Right lung (tissue), 2 donors: ENCODE measurements at regions not wholly inside any gene's neighbourhood (a gene's known extent, or its start where the extent isn't known, plus 50 kb on each side); places are given as distances from the start of the nearest gene placed in this dataset.
"Not testable (repeated sequence)": the region's sequence is repeated elsewhere in the genome, so short reads cannot be mapped to it uniquely, and the experiment has no call there.

Source experiments
- DNase-seq, 2 donors: peaks; one replicate each; pipeline ENCODE4 v3.0.0-alpha.2; 2013

DNA sequence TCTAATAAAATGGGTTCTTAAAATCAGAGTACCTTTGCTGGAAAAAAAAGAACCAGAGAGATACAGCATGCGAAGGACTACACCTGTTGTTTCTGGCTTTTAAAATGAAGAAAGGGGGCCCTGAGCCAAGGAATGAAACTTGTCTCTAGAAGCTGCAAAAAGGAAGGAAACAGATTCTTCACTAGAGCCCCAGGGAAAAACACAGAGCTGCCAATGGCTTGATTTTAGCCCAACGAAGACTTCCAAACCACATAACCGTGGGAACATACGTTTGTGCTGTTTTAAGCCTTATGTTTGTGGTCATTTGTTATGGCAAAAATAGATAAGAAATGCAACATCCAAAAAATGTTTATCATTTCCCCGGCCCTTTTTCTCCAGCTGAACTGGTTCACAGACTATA lies 780.0 kb downstream of the SORCS1 start:
- no peak for DNase-seq

DNA sequence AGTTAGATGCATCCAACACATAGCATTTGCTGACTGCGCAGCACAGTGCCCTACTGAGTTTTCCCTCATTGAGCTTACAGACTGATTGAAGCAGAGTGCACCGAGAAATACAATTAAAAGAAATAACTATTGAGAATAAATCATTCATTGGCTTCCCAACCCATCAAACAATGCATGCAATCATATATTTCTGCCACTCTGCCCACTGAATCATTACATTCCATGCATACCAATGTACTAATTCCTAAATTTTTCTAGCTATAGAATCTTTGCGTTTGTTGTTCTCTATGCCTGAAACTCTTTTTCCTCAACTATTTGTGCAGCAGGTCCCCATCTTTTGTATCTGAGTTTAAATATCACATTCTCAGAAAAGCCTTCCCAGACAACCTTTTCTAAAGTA lies 783.8 kb downstream of the SORCS1 start:
- no peak for DNase-seq

DNA sequence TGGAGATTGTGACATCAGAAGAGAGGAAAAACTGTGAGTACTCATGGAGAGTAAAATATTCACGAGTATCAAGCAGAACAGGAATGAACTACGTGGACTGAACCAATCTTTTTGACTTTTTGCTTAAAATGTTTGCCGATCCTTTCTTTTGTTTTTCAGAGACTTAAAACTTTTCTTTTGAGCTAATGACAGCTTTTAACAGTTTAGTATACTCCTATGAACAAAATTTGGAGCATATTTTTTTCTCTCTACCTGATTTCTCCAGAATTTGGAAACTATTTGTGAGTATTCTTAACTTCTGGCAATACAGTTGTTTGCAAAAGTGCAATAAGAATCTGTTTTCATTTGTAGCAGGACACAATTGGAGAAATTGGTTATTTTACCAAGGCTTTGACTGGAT lies 786.3 kb downstream of the SORCS1 start:
- DNase-seq, result no peak

DNA sequence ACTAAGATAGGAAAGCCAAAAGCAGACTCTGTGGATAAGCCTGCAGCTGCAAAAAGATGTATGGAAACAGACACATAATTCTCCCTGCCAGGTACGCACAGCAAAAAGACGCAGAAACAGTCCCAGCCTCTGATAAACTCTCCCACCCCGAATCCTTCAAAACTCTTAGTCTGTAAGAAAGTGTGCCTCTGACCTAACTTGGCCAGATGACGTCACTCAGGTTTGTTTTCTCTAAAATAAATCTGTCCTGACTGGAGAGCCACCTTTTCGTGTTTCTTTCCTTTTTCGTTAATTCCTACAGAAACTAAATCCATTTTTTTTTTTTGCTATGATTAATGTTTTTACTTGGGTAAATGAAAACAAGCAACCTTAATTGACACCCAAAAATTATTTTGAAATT lies 793.8 kb downstream of the SORCS1 start:
- no peak for DNase-seq

DNA sequence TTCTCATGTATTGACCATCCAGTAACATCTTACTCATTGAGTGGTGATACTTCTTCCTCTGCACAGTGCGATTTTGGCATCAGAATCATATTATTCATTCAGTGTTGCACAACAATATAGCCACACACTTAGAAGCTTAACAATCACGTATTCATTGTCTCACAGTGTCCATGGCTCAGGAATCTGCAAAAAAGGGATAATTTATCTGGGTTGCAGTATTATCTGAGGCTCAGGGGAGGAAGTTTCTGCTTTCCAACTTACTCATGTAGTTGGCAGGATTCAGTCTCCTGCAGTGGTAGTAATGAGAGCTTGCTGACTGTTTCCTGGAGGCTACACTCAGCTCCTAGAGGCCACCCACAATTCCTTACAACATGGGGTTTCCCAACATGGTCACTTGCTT lies 803.6 kb downstream of the SORCS1 start:
- no peak for DNase-seq

DNA sequence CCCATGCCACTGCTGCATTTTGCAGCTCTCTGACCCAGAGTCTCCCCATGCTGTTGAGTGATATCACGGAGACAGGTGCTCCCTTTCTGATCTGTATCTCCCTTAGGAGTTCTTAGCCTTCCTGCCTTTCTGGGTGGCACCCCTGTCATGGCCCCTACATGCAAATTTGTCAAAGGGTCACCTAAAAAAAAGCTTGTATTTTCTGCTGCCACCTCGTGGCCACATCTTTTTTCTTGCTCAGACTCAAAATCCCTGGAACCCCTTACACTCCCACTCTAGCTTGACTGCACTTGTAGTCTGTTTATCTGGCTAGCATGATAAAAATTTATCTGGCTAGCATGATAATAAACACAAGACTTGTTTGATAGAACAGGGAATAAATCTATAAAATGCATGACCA lies 809.1 kb downstream of the SORCS1 start:
- no peak for DNase-seq

DNA sequence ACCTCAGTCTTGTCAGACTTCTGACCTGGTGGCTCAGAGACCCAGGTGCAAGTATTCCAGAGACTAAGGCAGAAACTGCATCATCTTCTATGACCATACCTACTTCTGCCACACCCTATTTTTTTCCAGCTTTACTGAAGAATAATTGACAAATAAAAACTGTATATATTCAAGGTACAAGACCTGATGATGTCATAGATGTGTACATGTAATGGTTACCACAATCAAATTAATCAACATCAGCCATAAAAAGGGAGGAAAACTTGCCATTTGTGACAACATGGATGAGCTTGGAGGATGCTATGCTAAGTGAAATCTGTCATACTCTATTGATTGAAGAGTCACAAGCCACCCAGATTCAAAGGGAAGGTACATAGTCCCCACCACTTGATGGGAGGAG lies 815.6 kb downstream of the SORCS1 start:
- no peak for DNase-seq

DNA sequence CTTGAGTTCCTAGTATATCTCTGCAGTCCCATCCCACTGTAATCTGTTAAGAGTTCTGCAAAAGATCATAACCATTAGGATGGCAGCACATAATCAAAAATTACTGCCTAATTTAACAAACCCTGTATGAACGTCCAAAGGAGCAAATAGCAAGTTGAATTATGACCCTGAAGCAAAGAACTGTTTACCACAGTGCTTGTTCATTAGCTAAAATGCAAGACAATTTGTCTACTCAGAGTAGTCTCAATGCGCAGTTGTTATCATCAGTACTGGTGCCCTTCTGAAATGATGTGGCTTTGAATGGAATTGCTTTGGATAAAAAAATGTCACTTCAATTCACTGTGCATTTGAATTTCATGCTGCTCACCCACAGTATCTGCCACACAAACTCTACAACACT lies 817.0 kb downstream of the SORCS1 start:
- DNase-seq, result no peak

DNA sequence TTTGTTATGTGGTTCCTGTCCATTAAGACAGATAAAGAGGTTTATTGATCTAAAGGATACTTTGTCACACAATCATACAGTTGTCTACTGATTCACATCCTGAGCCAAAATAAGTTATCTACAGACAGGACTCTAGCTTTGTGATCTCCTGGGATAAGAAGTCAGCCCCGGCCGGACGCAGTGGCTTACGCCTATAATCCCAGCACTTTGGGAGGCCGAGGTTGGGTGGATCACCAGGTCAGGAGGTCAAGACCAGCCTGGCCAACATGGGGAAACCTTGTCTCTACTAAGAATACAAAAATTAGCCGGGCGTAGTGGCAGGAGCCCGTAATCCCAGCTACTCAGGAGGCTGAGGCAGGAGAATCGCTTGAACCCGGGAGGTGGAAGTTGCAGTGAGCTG lies 821.0 kb downstream of the SORCS1 start:
- not testable (repeated sequence) for DNase-seq

DNA sequence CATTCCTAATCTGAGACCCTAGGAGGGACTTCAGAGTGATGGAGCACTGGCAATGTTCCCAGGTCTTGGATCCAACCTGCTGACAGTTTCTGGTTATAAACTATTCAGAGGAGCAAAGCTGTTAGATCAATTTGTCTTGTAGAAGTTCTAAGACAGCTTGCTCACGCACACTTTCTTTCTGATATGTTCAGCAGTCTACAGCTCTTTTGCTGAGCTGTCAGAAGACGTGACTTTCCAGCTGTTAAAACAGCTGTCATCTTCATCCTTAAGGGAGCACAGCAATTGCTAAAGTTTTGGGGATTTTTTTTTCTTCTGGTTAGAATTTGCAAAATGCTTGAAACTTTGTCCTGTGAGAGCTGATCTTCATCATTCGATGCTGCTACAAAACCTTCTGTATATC lies 823.1 kb downstream of the SORCS1 start:
- DNase-seq, result peak in 1 of 2 donors; percentile 6

DNA sequence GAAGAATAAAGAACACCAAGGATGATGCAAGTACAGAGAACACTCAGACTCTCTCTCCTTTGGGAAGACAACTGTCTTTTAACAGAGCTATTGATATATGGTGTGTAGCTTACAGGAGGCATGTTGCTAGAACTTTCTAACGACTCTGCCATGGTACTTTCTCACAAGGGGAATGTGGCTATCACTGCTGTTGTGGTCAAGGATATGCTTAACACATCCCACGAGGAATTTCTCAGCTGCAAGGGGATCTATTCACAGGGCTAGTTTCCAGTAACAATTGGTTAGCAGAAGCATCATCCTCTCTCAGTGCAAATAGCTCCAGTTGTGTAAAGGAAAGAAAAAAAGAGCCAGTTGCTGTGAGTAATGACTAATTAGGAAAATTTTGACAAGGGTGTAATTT lies 826.0 kb downstream of the SORCS1 start:
- no peak for DNase-seq

DNA sequence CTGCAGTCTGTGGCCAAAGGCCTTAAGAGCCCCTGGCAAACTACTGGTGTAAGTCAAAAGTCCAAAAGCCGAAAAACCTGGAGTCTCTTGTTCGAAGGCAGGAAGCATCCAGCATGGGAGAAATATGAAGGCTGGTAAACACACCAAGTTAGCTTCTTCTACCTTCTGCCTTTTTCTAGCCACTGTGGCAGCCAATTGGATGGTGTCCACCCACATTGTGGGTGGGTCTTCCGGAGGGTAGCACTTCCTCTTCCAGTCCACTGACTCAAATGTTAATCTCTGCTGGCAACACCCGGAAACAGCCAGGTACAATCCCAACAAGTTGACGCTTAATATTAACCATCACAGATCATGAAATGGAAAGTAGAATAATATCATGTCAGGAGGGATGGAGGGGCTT lies 827.6 kb downstream of the SORCS1 start:
- no peak for DNase-seq

DNA sequence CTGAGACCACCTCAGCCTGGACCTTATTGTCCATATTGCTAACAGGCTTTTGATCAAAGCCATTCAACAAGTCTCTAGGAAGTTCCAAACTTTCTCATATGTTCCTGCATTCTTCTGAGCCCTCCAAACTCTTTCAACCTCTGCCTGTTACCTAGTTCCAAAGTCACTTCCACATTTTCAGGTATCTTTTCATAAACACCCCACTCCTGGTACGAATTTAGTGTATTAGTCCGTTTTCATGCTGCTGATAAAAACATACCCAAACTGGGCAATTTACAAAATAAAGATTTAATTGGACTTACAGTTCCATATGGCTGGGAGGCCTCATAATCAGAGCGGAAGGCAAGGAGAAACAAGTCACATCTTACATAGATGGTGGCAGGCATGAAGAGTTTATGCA lies 836.8 kb downstream of the SORCS1 start:
- DNase-seq, result no peak

DNA sequence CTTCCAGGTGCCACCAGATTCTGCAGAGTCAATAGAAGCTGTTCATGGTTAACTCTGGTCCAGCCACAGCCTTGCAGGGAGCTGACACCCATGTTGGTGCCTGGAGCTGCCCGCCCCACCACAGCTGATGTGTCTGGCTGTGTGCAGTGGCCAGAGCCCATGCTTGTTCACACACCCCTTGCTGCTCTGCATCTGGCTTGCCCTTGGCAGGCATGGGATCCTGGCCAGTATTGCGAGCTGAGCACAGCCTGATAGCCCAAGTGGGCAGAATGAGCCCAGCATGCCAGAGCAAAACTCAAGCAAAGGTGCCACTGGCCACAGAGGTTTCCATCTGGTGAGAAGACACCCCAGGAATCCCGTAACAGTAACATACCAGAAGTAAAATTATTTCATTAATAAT lies 843.6 kb downstream of the SORCS1 start:
- no peak for DNase-seq

DNA sequence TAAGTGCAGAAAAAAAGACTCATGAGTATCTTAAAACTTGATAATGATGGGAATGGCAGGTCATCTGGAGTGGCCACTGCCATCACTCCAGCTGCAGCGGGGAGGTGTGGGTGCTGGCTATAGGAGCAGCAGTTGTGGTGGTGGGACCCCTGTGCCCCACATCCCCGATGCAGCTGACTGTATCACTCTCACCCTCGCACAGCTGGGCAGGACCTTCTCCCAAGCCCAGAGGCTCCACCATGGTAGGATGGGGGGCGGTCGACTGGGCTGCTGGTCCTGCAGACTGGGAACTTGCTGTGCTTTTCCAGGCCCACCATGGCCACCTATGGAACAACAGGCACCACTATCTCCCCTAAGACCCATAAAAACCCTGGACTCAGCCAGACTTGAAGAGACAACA lies 844.4 kb downstream of the SORCS1 start:
- no peak for DNase-seq

DNA sequence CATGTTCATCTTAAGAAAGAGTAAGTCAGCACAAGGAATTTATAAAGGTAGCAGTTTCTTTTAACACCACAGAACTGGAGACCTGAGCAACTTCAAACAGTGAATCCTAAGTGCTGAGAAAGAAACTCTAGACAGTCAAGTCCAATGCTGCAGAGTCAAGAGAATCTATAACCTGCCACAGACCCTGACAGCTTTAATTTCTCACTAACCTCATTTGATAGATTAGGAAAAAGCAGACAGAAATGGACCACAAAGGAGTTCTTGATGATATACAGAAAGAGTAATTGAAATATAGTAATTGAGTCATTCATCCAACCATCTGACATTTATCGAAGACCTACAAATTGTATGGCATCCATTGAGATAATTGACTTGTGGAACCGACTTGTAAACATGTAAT lies 847.0 kb downstream of the SORCS1 start:
- no peak for DNase-seq

DNA sequence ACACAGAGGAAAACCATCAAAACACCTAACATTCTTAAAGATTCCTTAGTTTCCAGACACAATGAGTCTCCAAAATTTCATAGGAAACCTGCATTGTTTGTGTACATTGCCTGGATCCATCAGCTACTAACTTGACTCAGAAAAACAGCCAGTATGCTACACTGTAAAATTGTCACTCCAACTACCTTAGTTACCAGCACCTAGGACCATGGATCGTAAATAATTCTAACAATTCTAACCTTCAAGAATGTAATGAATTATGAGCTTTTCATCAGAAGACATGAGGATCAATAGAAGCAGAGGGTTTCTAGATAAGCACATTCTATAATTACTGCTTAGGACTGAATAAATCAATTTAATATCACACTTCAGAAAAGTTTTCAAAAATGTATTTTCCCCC lies 851.5 kb downstream of the SORCS1 start:
- no peak for DNase-seq

DNA sequence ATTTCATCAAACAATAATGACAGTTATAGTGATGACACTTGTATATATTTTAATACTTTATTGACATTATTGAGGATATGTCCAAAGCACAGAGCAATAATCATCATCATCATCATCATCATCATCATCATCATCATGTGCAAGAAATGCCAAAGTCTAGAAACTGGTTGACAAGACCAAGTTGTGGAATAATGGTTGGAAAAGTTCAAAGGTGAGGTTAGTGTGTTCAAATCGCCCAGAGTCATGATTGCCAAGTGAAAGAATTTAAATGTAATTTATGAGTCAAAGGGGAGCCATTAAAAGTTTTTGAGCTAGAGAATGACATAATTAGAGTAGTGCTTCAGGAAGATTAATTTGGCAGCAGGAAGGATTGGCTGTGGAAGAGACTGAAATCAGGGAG lies 852.4 kb downstream of the SORCS1 start:
- no peak for DNase-seq

DNA sequence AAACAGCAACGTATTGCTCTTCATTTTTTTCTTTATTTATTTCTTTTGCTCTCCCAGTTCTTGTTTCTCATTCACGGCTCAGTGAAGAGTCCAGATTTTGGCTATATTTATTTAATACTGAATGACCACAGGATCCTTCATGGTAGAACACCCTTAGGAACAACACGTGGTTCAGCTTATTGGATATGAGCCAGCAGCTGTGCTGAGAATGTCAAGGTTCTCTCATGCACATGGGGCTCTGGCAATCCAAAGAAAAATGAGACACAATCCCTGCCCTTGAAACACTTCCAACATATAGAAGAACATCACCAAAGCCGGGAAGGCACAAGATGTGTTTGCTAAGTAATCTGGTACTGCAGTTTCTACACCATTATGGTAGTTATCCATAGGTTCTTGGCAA lies 852.9 kb downstream of the SORCS1 start:
- DNase-seq, result no peak

DNA sequence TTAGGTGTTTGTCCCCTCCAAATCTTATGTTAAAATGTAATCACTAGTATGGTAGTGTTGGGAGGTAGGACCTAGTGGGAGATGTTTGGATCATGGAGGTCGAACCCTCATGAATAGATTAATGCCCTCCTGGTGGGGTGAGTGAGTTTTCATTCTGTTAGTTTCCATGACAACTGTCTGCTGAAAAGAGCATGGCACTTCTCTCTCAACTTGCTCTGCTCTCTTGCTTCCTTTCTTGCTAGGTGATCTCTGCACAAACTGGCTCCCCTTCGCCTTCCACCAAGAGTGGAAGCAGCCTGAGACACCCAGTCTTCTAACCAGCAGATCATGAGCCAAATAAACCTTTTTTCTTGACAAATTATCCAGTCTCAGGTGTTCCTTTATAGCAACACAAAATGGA lies 853.9 kb downstream of the SORCS1 start:
- no peak for DNase-seq

DNA sequence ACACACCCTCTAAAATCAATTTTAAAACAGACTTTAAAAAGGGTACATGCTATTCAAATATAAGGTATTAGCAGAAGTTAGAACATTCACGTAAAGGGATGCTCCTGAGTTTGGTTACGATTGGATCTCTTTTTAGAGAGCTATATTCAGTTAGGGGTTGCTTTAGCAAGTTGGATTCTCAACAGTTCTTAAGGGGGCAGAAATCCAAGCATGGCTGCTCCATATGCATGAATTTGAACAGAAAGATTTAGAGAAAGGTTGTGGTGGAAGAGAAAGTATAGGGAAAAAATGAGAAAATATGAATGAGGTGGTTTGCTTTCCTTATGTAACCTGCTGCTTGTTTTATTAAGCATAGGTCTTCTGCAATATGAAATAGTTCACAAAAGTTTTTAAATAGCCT lies 855.1 kb downstream of the SORCS1 start:
- DNase-seq, result no peak

DNA sequence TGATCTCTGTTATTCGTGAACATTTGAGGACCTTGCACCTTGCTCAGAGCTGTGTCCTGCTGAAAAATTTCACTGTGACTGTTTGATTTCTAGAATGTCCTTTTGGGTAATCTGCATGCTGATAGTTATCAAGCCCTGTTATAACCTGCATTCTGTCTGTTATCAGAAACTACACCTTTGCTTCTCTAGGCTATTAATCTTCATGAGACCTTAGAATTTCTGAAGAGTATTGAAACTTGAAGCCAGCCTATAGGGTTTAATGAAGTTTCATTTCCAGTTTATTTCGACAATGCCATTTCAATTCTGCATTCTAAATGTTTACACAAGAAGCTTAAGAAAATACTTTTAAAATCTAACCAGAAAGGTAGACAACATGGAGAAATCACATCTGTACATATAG lies 856.2 kb downstream of the SORCS1 start:
- DNase-seq, result no peak

DNA sequence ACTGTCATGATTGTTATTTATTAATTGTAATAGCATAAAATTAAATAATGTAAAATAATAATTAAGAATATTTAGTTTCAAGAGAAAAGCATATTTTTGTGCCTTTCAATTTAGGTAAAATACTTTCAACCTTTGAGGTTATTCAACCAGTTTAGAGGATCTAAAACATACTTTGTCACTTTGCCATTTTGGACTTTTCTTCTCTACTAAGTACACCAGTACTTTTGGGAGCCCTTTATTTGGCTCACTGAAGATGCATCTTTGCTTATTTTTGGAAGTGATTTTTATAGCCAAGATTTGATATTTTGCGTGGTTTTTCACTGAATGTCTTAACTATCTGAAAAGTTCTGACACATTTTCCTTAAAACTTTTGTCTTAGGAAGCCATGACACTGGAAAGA lies 860.5 kb downstream of the SORCS1 start:
- DNase-seq, result no peak

DNA sequence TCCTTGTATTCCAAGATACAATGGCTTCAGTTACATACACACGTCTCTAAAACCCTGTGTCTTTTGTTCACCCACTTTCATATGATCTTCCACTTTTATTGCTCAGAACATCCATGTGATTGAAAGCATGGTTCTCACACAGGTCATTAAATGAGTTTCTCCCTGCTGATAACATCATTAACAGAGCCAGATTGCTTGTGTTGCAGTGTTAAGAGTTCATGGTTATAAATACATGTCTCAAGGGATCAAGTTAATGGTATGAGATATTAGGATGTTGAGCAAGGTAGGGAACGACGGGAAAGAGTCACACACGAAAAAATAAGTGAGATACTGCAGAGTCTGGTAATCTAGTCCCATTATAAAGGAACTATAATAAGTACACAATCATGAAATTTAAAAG lies 861.5 kb downstream of the SORCS1 start:
- no peak for DNase-seq

DNA sequence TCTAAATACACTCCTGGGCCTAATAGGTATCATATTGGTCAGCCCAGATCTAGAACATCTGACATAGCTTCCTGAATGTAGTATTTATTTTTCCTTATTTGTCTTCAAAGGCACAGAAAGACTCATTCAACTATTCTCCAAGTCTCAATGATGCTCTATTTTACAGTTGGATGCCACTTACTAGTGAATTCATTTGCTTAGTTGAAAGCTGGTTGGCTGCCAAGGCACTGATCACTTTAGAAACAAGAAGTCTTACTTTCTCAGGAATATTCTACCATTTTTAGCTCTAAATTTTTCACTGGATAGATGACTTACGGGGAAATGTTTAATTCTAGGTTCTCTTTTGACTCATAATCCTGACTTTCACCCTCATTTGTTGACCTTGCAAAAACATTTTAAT lies 863.4 kb downstream of the SORCS1 start:
- no peak for DNase-seq
